ENCODE measurements at regions not wholly inside any gene's neighbourhood (a gene's known extent, or its start where the extent isn't known, plus 50 kb on each side); places are given as distances from the start of the nearest gene placed in this dataset.

GRCh38 chr5:82525626-82526025, 247.5 kb upstream of the RPS23 start:
- Histone ChIP-seq H3K36me3 (replicated peaks; ENCODE audit: low read depth, low read length) (no peaks in the 10 kb centered on the region), H4K20me1 (ENCODE audit: insufficient read depth, low read length) (no peaks in the 10 kb centered on the region), H3K79me2 (ENCODE audit: low read length) (no peaks in the 10 kb centered on the region), H3K4me3 (ENCODE audit: low read length) (no peak overlapping the region), H3K9me3 (ENCODE audit: insufficient read depth, low read length) (no peaks in the 10 kb centered on the region; the same call in 1 of the 2 replicates), H2AFZ (ENCODE audit: low read depth, low read length) (no peak overlapping the region), H3K9ac (ENCODE audit: low read length) (no peak overlapping the region), H3K4me2 (ENCODE audit: low read length) (no peak overlapping the region), H3K27me3 (ENCODE audit: low read depth, low read length) (no peaks in the 10 kb centered on the region), H3K4me1 (ENCODE audit: low read length) (peaks cover 6% of the 10 kb centered on the region; the same call in 1 of the 2 replicates), H3K27ac (ENCODE audit: low read length) (no peak overlapping the region)
- no peak for TF ChIP-seq CTCF (IDR thresholded peaks at IDR 0.05; ENCODE audit: low read depth, low read length)
- no peak for TF ChIP-seq EZH2phosphoT487 (IDR thresholded peaks at IDR 0.05; ENCODE audit: low read depth)

GRCh38 chr5:82523633-82524032, 245.5 kb upstream of the RPS23 start:
- Histone ChIP-seq H3K79me2 (ENCODE audit: low read length) (no peaks in the 10 kb centered on the region), H3K27ac (ENCODE audit: low read length) (no peak overlapping the region), H3K4me1 (ENCODE audit: low read length) (peaks cover 6% of the 10 kb centered on the region; the same call in 1 of the 2 replicates), H3K36me3 (replicated peaks; ENCODE audit: low read depth, low read length) (no peaks in the 10 kb centered on the region), H3K9me3 (ENCODE audit: insufficient read depth, low read length) (no peaks in the 10 kb centered on the region; the same call in 1 of the 2 replicates), H3K27me3 (ENCODE audit: low read depth, low read length) (no peaks in the 10 kb centered on the region), H3K9ac (ENCODE audit: low read length) (no peak overlapping the region), H3K4me2 (ENCODE audit: low read length) (no peak overlapping the region), H4K20me1 (ENCODE audit: insufficient read depth, low read length) (no peaks in the 10 kb centered on the region), H2AFZ (ENCODE audit: low read depth, low read length) (no peak overlapping the region), H3K4me3 (ENCODE audit: low read length) (no peak overlapping the region)
- TF ChIP-seq EZH2phosphoT487 (IDR thresholded peaks at IDR 0.05; ENCODE audit: low read depth) (no peak), CTCF (IDR thresholded peaks at IDR 0.05; ENCODE audit: low read depth, low read length) (no peak)

- H3K9me3 ChIP-seq (ENCODE audit: insufficient read depth, low read length), result no peaks in the 10 kb centered on the region; the same call in 1 of the 2 replicates
- H2AFZ ChIP-seq (ENCODE audit: low read depth, low read length), result no peak overlapping the region
- H3K36me3 ChIP-seq (replicated peaks; ENCODE audit: low read depth, low read length), result no peaks in the 10 kb centered on the region
- H3K4me3 ChIP-seq (ENCODE audit: low read length), result no peak overlapping the region
- H3K79me2 ChIP-seq (ENCODE audit: low read length), result no peaks in the 10 kb centered on the region
- TF ChIP-seq CTCF (IDR thresholded peaks at IDR 0.05; ENCODE audit: low read depth, low read length), result no peak
- TF ChIP-seq EZH2phosphoT487 (IDR thresholded peaks at IDR 0.05; ENCODE audit: low read depth), result no peak
- H3K27me3 ChIP-seq (ENCODE audit: low read depth, low read length), result no peaks in the 10 kb centered on the region
- H3K27ac ChIP-seq (ENCODE audit: low read length), result no peak overlapping the region
- H3K9ac ChIP-seq (ENCODE audit: low read length), result no peak overlapping the region
- H3K4me2 ChIP-seq (ENCODE audit: low read length), result no peak overlapping the region
- no peaks in the 10 kb centered on the region for H4K20me1 ChIP-seq (ENCODE audit: insufficient read depth, low read length)
- H3K4me1 ChIP-seq (ENCODE audit: low read length), result peaks cover 6% of the 10 kb centered on the region; the same call in 1 of the 2 replicates
These were observed 244.7 kb upstream of the RPS23 start for GRCh38 chr5:82522897-82523296.

- no peaks in the 10 kb centered on the region for H3K9me3 ChIP-seq (ENCODE audit: insufficient read depth, low read length)
- no peak overlapping the region for H3K4me3 ChIP-seq (ENCODE audit: low read length)
- no peaks in the 10 kb centered on the region for H3K27me3 ChIP-seq (ENCODE audit: low read depth, low read length)
- H2AFZ ChIP-seq (ENCODE audit: low read depth, low read length), result no peak overlapping the region
- no peaks in the 10 kb centered on the region for H3K36me3 ChIP-seq (replicated peaks; ENCODE audit: low read depth, low read length)
- 0 out of 2 replicates have a peak, but pooled peaks cover 2% of the 10 kb centered on the region for H3K4me1 ChIP-seq (ENCODE audit: low read length)
- TF ChIP-seq CTCF (IDR thresholded peaks at IDR 0.05; ENCODE audit: low read depth, low read length) (no peak), EZH2phosphoT487 (IDR thresholded peaks at IDR 0.05; ENCODE audit: low read depth) (no peak)
- no peak overlapping the region for H3K4me2 ChIP-seq (ENCODE audit: low read length)
- no peaks in the 10 kb centered on the region for H3K79me2 ChIP-seq (ENCODE audit: low read length)
- H4K20me1 ChIP-seq (ENCODE audit: insufficient read depth, low read length), result no peaks in the 10 kb centered on the region
- H3K27ac ChIP-seq (ENCODE audit: low read length), result no peak overlapping the region
- no peak overlapping the region for H3K9ac ChIP-seq (ENCODE audit: low read length)
These were observed 243.4 kb upstream of the RPS23 start for GRCh38 chr5:82521431-82522051.
